ENCODE measurements at regions not wholly inside any gene's neighbourhood (a gene's known extent, or its start where the extent isn't known, plus 50 kb on each side); places are given as distances from the start of the nearest gene placed in this dataset.

DNA sequence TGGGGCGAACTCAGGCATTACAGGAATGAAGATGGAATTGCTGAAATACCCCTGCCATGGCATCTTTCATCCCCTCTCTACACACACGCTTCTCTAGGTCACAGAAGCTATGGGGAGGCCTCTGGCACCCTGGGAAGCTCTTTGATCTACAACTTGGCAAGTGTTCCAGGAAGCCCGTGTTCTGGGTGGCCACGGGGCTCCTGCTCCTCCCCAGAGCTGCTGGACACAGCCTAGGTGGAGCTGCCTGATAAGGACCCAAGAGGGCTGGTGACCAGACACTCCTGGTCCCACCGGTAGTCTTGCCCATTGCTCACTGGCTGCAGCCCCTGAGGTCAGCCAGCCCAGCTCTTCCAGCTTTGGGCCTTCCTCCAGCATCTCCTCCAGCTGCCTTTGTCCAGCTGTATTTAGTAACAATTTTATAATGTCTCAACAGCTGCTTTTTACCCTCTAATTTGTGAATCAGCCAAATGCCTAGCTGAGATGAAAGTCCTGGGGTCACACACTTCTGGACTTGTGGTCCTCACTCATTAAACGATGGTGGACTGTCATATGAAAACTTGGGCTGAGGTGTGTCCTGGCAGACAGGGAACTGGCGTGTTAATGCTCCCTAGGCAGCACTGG lies 72.8 kb upstream of the SPATA13 start:
- DNase-seq, result no peak
- Mint-ChIP-seq H3K36me3 (ENCODE audit: low read depth) (no peaks in the 10 kb centered on the region), H3K4me3 (no peak overlapping the region), H3K27ac (no peak overlapping the region), H3K4me1 (ENCODE audit: low read depth) (peaks cover 7% of the 10 kb centered on the region), H3K9me3 (no peaks in the 10 kb centered on the region), H3K27me3 (ENCODE audit: insufficient read depth) (peaks cover 26% of the 10 kb centered on the region)
- TF ChIP-seq, protein P1, sequence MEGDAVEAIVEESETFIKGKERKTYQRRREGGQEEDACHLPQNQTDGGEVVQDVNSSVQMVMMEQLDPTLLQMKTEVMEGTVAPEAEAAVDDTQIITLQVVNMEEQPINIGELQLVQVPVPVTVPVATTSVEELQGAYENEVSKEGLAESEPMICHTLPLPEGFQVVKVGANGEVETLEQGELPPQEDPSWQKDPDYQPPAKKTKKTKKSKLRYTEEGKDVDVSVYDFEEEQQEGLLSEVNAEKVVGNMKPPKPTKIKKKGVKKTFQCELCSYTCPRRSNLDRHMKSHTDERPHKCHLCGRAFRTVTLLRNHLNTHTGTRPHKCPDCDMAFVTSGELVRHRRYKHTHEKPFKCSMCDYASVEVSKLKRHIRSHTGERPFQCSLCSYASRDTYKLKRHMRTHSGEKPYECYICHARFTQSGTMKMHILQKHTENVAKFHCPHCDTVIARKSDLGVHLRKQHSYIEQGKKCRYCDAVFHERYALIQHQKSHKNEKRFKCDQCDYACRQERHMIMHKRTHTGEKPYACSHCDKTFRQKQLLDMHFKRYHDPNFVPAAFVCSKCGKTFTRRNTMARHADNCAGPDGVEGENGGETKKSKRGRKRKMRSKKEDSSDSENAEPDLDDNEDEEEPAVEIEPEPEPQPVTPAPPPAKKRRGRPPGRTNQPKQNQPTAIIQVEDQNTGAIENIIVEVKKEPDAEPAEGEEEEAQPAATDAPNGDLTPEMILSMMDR (IDR thresholded peaks at IDR 0.05), result no peak

DNA sequence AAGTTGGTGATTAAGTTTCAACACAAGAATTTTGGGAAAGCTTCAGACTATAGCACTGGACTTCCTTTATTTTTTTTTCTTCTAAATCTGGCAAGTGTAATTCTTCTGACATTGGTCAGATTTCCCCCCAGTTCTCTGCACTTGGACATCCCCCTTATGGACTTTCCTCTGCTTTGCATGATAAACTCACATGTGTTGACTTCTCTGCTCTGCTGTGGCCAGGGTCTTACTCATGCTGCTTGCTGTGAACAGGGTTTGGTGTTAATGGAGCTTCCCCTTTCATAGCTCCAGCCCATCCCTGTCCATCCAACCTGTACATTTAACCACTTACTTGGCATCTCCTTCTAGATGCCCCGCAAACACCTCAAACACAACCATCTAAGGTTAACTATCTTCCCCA lies 70.5 kb upstream of the SPATA13 start:
- H3K27me3 Mint-ChIP-seq (ENCODE audit: insufficient read depth), result peaks cover 19% of the 10 kb centered on the region
- peaks cover 7% of the 10 kb centered on the region for H3K4me1 Mint-ChIP-seq (ENCODE audit: low read depth)
- no peaks in the 10 kb centered on the region for H3K9me3 Mint-ChIP-seq
- TF ChIP-seq, protein P1 (IDR thresholded peaks at IDR 0.05), result no peak
- no peaks in the 10 kb centered on the region for H3K36me3 Mint-ChIP-seq (ENCODE audit: low read depth)
- no peak overlapping the region for H3K27ac Mint-ChIP-seq
- no peak overlapping the region for H3K4me3 Mint-ChIP-seq
- DNase-seq, result no peak

DNA sequence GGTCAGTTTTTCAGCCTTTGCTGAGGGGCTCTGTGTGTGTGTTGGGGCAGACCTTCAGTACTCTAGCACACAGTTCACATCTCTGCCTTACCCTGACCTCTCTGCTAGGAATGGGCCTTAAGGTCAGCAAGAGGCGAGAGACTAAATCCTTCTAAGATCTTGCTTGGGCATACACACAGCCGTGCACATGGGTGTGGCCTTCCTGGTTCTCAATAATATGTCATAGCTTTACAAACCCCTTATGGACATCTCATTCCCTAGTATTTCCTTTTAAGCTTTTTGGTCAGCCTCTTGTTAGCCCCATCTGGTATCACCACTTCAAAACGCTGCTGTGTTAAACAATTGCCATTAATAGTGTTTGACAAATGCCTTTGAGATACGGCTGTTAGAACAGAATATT lies 69.4 kb upstream of the SPATA13 start:
- Mint-ChIP-seq H3K27me3 (ENCODE audit: insufficient read depth) (peaks cover 22% of the 10 kb centered on the region), H3K36me3 (ENCODE audit: low read depth) (no peaks in the 10 kb centered on the region), H3K27ac (no peak overlapping the region), H3K4me1 (ENCODE audit: low read depth) (peaks cover 7% of the 10 kb centered on the region), H3K9me3 (no peaks in the 10 kb centered on the region), H3K4me3 (no peak overlapping the region)
- TF ChIP-seq, protein P1 (IDR thresholded peaks at IDR 0.05), result no peak
- DNase-seq, result no peak

GRCh38 chr13:24092108-24092507 lies 68.4 kb upstream of the SPATA13 start:
- DNase-seq, result no peak
- no peaks in the 10 kb centered on the region for H3K36me3 Mint-ChIP-seq (ENCODE audit: low read depth)
- TF ChIP-seq, protein P1 (IDR thresholded peaks at IDR 0.05), result no peak
- no peak overlapping the region for H3K4me3 Mint-ChIP-seq
- H3K4me1 Mint-ChIP-seq (ENCODE audit: low read depth), result peaks cover 13% of the 10 kb centered on the region
- peaks cover 14% of the 10 kb centered on the region for H3K27me3 Mint-ChIP-seq (ENCODE audit: insufficient read depth)
- H3K9me3 Mint-ChIP-seq, result no peaks in the 10 kb centered on the region
- H3K27ac Mint-ChIP-seq, result no peak overlapping the region

DNA sequence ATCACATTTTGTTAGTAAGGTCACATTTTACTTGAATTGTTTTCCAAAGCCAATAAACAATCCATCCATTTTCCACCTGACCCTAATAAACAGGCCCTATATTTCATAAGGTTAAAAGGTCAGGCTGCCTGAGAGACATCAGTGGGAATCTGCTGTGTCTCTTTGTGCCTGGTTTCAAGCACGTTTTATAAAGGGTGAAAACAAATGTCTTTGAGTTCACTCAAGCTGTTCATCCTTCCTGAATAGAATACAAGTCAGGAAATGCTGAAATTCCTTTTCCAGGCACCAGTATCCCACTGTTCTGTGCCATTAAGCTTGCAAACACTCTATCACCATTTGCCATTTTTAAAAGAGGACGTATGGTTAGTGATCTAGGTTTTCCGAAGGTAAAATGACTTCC lies 67.5 kb upstream of the SPATA13 start:
- Mint-ChIP-seq H3K36me3 (ENCODE audit: low read depth) (no peaks in the 10 kb centered on the region), H3K27ac (no peak overlapping the region), H3K9me3 (no peaks in the 10 kb centered on the region), H3K4me3 (no peak overlapping the region), H3K4me1 (ENCODE audit: low read depth) (peaks cover 17% of the 10 kb centered on the region), H3K27me3 (ENCODE audit: insufficient read depth) (peaks cover 11% of the 10 kb centered on the region)
- no peak for DNase-seq
- TF ChIP-seq, protein P1 (IDR thresholded peaks at IDR 0.05), result no peak

GRCh38 chr13:24096659-24097058 lies 63.9 kb upstream of the SPATA13 start:
- TF ChIP-seq, protein P1 (IDR thresholded peaks at IDR 0.05), result no peak
- no peak for DNase-seq
- Mint-ChIP-seq H3K9me3 (no peaks in the 10 kb centered on the region), H3K36me3 (ENCODE audit: low read depth) (no peaks in the 10 kb centered on the region), H3K27me3 (ENCODE audit: insufficient read depth) (peaks cover 13% of the 10 kb centered on the region), H3K4me1 (ENCODE audit: low read depth) (peaks cover 17% of the 10 kb centered on the region), H3K4me3 (no peak overlapping the region), H3K27ac (no peak overlapping the region)
